ENCODE measurements at regions not wholly inside any gene's neighbourhood (a gene's known extent, or its start where the extent isn't known, plus 50 kb on each side); places are given as distances from the start of the nearest gene placed in this dataset.

DNA sequence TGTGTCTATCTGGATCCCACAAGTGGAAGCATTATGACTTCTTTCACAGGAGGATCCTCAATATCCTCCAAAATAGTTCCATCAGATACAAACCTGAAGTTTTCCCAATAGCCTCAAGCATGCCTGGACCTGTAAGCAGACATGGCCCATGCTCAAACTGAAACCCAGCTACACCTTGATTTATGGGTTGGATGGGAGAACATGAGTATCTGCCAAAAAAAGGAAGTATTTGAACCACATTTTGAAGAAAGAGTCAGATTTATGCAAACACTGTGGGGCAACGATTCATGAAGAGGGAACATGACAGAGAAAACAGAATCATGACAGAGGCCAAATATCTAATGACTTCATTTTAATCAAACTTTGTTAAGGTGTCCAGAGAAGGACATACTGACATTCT, 351.0 kb upstream of the NFIA start:
- TF ChIP-seq YY1 (IDR thresholded peaks at IDR 0.05) = no peak
- TF ChIP-seq, protein P1, sequence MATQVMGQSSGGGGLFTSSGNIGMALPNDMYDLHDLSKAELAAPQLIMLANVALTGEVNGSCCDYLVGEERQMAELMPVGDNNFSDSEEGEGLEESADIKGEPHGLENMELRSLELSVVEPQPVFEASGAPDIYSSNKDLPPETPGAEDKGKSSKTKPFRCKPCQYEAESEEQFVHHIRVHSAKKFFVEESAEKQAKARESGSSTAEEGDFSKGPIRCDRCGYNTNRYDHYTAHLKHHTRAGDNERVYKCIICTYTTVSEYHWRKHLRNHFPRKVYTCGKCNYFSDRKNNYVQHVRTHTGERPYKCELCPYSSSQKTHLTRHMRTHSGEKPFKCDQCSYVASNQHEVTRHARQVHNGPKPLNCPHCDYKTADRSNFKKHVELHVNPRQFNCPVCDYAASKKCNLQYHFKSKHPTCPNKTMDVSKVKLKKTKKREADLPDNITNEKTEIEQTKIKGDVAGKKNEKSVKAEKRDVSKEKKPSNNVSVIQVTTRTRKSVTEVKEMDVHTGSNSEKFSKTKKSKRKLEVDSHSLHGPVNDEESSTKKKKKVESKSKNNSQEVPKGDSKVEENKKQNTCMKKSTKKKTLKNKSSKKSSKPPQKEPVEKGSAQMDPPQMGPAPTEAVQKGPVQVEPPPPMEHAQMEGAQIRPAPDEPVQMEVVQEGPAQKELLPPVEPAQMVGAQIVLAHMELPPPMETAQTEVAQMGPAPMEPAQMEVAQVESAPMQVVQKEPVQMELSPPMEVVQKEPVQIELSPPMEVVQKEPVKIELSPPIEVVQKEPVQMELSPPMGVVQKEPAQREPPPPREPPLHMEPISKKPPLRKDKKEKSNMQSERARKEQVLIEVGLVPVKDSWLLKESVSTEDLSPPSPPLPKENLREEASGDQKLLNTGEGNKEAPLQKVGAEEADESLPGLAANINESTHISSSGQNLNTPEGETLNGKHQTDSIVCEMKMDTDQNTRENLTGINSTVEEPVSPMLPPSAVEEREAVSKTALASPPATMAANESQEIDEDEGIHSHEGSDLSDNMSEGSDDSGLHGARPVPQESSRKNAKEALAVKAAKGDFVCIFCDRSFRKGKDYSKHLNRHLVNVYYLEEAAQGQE (IDR thresholded peaks at IDR 0.05) = no peak
- TF ChIP-seq SP1 (IDR thresholded peaks at IDR 0.05) = no peak
- TF ChIP-seq HNF4A (conservative IDR thresholded peaks at IDR 0.05) = no peak
- no peak for TF ChIP-seq GABPA (IDR thresholded peaks at IDR 0.05 in 1 of 2, conservative IDR thresholded peaks at IDR 0.05 in 1 of 2)
- TF ChIP-seq NR2F2 (IDR thresholded peaks at IDR 0.05) = no peak
- no peak for TF ChIP-seq JUND (IDR thresholded peaks at IDR 0.05)
- TF ChIP-seq TAF1 (conservative IDR thresholded peaks at IDR 0.05) = no peak
- TF ChIP-seq RAD21 (IDR thresholded peaks at IDR 0.05) = no peak
- no peak for TF ChIP-seq HNF4G (IDR thresholded peaks at IDR 0.05)
- TF ChIP-seq ZBTB33 (IDR thresholded peaks at IDR 0.05) = no peak
- H3K36me3 ChIP-seq (ENCODE audit: control insufficient read depth in 4 of 4, insufficient read depth in 3 of 4, low read depth in 1 of 4, low read length in 3 of 4) = no peaks in the 10 kb centered on the region
- H3K27me3 ChIP-seq (ENCODE audit: control insufficient read depth in 4 of 4, insufficient read depth in 4 of 4, low read length in 3 of 4) = no peaks in the 10 kb centered on the region
- H3K4me3 ChIP-seq (ENCODE audit: low read depth in 1 of 3, low read length in 3 of 3) = no peak overlapping the region
- no peak overlapping the region for H3K9ac ChIP-seq (ENCODE audit: low read depth in 1 of 2, low read length in 2 of 2)
- no peaks in the 10 kb centered on the region for H3K9me3 ChIP-seq (ENCODE audit: control insufficient read depth in 4 of 4, low read length in 3 of 4)
- DNase-seq (ENCODE audit: low spot score) = no peak
- WGBS = 76% methylated on average over 1 of the region's 1 CpG
- H3K4me1 ChIP-seq (ENCODE audit: control insufficient read depth in 4 of 4, insufficient read depth in 4 of 4, low read length in 3 of 4) = no peaks in the 10 kb centered on the region
- H3K27ac ChIP-seq (ENCODE audit: low read depth in 1 of 2, low read length in 2 of 2) = no peak overlapping the region

DNA sequence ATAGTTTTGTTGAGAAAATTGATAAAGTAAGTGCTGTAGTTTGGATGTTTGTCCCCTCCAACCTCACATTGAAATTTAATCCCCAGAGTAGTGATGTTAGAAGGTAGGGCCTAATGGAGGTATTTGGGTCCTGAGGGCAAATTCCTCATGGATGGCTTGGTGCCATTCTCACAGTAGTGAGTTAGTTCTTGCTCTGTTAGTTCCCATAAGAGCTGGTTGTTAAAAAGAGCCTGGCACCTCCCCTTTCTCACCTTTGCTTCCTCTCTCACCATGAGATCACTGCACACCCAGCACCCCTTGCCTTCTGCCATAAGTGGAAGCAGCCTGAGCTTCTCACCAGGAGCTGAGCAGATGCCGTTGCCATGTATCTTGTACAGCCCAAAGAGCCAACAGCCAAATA, 354.8 kb upstream of the NFIA start:
- TF ChIP-seq NR2F2 (IDR thresholded peaks at IDR 0.05) (no peak), FOXA2 (IDR thresholded peaks at IDR 0.05) (no peak)
- 86% methylated on average over 1 of the region's 1 CpG for WGBS
- no peaks in the 10 kb centered on the region for H3K9me3 ChIP-seq (ENCODE audit: control insufficient read depth in 4 of 4, low read length in 3 of 4)
- DNase-seq (ENCODE audit: low spot score) = no peak
- H3K4me1 ChIP-seq (ENCODE audit: control insufficient read depth in 4 of 4, insufficient read depth in 4 of 4, low read length in 3 of 4) = no peaks in the 10 kb centered on the region
- no peak overlapping the region for H3K9ac ChIP-seq (ENCODE audit: low read depth in 1 of 2, low read length in 2 of 2)
- no peak overlapping the region for H3K27ac ChIP-seq (ENCODE audit: low read depth in 1 of 2, low read length in 2 of 2)
- H3K27me3 ChIP-seq (ENCODE audit: control insufficient read depth in 4 of 4, insufficient read depth in 4 of 4, low read length in 3 of 4) = peaks cover 0 to 3% (median 0%) of the 10 kb centered on the region in 4 donors
- H3K4me3 ChIP-seq (ENCODE audit: low read depth in 1 of 3, low read length in 3 of 3) = no peak overlapping the region
- H3K36me3 ChIP-seq (ENCODE audit: control insufficient read depth in 4 of 4, insufficient read depth in 3 of 4, low read depth in 1 of 4, low read length in 3 of 4) = no peaks in the 10 kb centered on the region

GRCh38 chr1:60716472-60716871, 365.9 kb upstream of the NFIA start:
- Histone ChIP-seq H3K4me3 (ENCODE audit: low read depth in 1 of 3, low read length in 3 of 3) (no peak overlapping the region), H3K27ac (ENCODE audit: low read depth in 1 of 2, low read length in 2 of 2) (no peak overlapping the region), H3K4me1 (ENCODE audit: control insufficient read depth in 4 of 4, insufficient read depth in 4 of 4, low read length in 3 of 4) (no peaks in the 10 kb centered on the region), H3K36me3 (ENCODE audit: control insufficient read depth in 4 of 4, insufficient read depth in 3 of 4, low read depth in 1 of 4, low read length in 3 of 4) (no peaks in the 10 kb centered on the region), H3K27me3 (ENCODE audit: control insufficient read depth in 4 of 4, insufficient read depth in 4 of 4, low read length in 3 of 4) (no peaks in the 10 kb centered on the region), H3K9me3 (ENCODE audit: control insufficient read depth in 4 of 4, low read length in 3 of 4) (peaks cover 0 to under 1% (median 0%) of the 10 kb centered on the region in 4 donors), H3K9ac (ENCODE audit: low read depth in 1 of 2, low read length in 2 of 2) (no peak overlapping the region)
- TF ChIP-seq FOXA1 (IDR thresholded peaks at IDR 0.05) (no peak), FOXA2 (IDR thresholded peaks at IDR 0.05) (no peak), RAD21 (IDR thresholded peaks at IDR 0.05) (no peak), JUND (IDR thresholded peaks at IDR 0.05) (no peak), EGR1 (IDR thresholded peaks at IDR 0.05; ENCODE audit: low read depth in 2 of 2) (no peak), RXRA (IDR thresholded peaks at IDR 0.05) (no peak)
- TF ChIP-seq, protein P1 (IDR thresholded peaks at IDR 0.05) = no peak
- WGBS = 76% methylated on average over 3 of the region's 3 CpGs
- DNase-seq (ENCODE audit: low spot score) = no peak
